ENCODE measurements at regions not wholly inside any gene's neighbourhood (a gene's known extent, or its start where the extent isn't known, plus 50 kb on each side); places are given as distances from the start of the nearest gene placed in this dataset.

GRCh38 chr4:3382251-3382650 is 59.5 kb upstream of the HGFAC start:
- DNase-seq (ENCODE audit: low spot score), result no peak

GRCh38 chr4:3384391-3384770 is 57.4 kb upstream of the HGFAC start:
- DNase-seq (ENCODE audit: low spot score), result no peak

- no peak for DNase-seq (ENCODE audit: low spot score)
Observed at GRCh38 chr4:3384771-3385710, 56.7 kb upstream of the HGFAC start.

GRCh38 chr4:3385711-3386420 is 55.9 kb upstream of the HGFAC start:
- no peak for DNase-seq (ENCODE audit: low spot score)

GRCh38 chr4:3386526-3386925 is 55.2 kb upstream of the HGFAC start:
- no peak for DNase-seq (ENCODE audit: low spot score)

- no peak for DNase-seq (ENCODE audit: low spot score)
Observed at GRCh38 chr4:3387154-3387942, 54.4 kb upstream of the HGFAC start.

- no peak for DNase-seq (ENCODE audit: low spot score)
Observed at GRCh38 chr4:3387943-3388361, 53.8 kb upstream of the HGFAC start.

- no peak for DNase-seq (ENCODE audit: low spot score)
Observed at GRCh38 chr4:3388471-3389232, 53.1 kb upstream of the HGFAC start.

GRCh38 chr4:3389233-3390215 is 52.2 kb upstream of the HGFAC start:
- no peak for DNase-seq (ENCODE audit: low spot score)

- no peak for DNase-seq (ENCODE audit: low spot score)
Observed at GRCh38 chr4:3390288-3390811, 51.4 kb upstream of the HGFAC start.

GRCh38 chr4:3391422-3391821 is 50.3 kb upstream of the HGFAC start:
- no peak for DNase-seq (ENCODE audit: low spot score)
